GM18499 (cell line): ENCODE measurements at regions not wholly inside any gene's neighbourhood (a gene's known extent, or its start where the extent isn't known, plus 50 kb on each side); places are given as distances from the start of the nearest gene placed in this dataset.

Experiments used
- ATAC-seq: cut with Tn5 transposase; IDR thresholded peaks from one replicate; pipeline ENCODE4 v1.9.1; 2021; ENCODE audit warnings: moderate number of reproducible peaks; ENCODE audit not compliant: insufficient read depth, unreplicated experiment

- ATAC-seq = no peak
These were observed 294.6 kb downstream of the PCNX1 start for GRCh38 chr14:71201840-71202239.

GRCh38 chr14:71202881-71203280 lies 295.6 kb downstream of the PCNX1 start:
- ATAC-seq = no peak

GRCh38 chr14:71203306-71203705 lies 296.0 kb downstream of the PCNX1 start:
- ATAC-seq = no peak

- ATAC-seq = no peak
These were observed 297.0 kb downstream of the PCNX1 start for GRCh38 chr14:71204231-71204630.

GRCh38 chr14:71204768-71205167 lies 297.5 kb downstream of the PCNX1 start:
- no peak for ATAC-seq

GRCh38 chr14:71206123-71206522 lies 298.9 kb downstream of the PCNX1 start:
- no peak for ATAC-seq

- no peak for ATAC-seq
These were observed 299.6 kb downstream of the PCNX1 start for GRCh38 chr14:71206766-71207371.

- no peak for ATAC-seq
These were observed 301.6 kb downstream of the PCNX1 start for GRCh38 chr14:71208702-71209357.

- ATAC-seq = no peak
These were observed 302.6 kb downstream of the PCNX1 start for GRCh38 chr14:71209888-71210287.

- no peak for ATAC-seq
These were observed 304.8 kb downstream of the PCNX1 start for GRCh38 chr14:71212093-71212492.

GRCh38 chr14:71212683-71213107 lies 305.4 kb downstream of the PCNX1 start:
- no peak for ATAC-seq

- ATAC-seq = no peak
These were observed 307.0 kb downstream of the PCNX1 start for GRCh38 chr14:71214241-71214640.

- no peak for ATAC-seq
These were observed 313.2 kb downstream of the PCNX1 start for GRCh38 chr14:71220462-71220861.

GRCh38 chr14:71221119-71221518 lies 313.9 kb downstream of the PCNX1 start:
- no peak for ATAC-seq

GRCh38 chr14:71225113-71225512 lies 317.9 kb downstream of the PCNX1 start:
- ATAC-seq = no peak

- no peak for ATAC-seq
These were observed 321.5 kb downstream of the PCNX1 start for GRCh38 chr14:71228711-71229110.

- no peak for ATAC-seq
These were observed 322.6 kb downstream of the PCNX1 start for GRCh38 chr14:71229875-71230274.

GRCh38 chr14:71230897-71231296 lies 323.6 kb downstream of the PCNX1 start:
- no peak for ATAC-seq

GRCh38 chr14:71231521-71232393 lies 324.5 kb downstream of the PCNX1 start:
- no peak for ATAC-seq

GRCh38 chr14:71232506-71232905 lies 325.2 kb downstream of the PCNX1 start:
- ATAC-seq = no peak

- ATAC-seq = no peak
These were observed 328.6 kb downstream of the PCNX1 start for GRCh38 chr14:71235875-71236274.
